ENCODE measurements at regions not wholly inside any gene's neighbourhood (a gene's known extent, or its start where the extent isn't known, plus 50 kb on each side); places are given as distances from the start of the nearest gene placed in this dataset.

DNA sequence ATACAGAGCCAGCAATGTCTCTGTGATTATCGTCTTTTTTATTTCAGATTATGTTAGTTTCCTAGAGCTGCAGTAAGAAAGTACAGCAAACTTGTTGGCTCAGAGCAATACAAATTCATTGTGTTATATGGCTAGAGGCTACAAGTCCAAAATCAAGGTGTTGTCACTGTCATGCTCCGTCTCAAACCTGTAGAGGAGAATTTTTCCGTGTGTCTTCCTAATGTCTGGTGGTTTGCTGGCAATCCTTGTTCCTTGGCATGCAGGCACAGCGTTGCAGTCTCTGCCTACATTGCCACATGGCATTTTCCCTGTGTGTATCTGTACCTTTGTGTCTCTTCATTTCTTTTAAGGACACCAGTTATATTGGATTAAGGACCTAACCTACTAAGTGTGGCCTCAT, 244.4 kb downstream of the LRRIQ3 start:
- TF ChIP-seq, protein P1, sequence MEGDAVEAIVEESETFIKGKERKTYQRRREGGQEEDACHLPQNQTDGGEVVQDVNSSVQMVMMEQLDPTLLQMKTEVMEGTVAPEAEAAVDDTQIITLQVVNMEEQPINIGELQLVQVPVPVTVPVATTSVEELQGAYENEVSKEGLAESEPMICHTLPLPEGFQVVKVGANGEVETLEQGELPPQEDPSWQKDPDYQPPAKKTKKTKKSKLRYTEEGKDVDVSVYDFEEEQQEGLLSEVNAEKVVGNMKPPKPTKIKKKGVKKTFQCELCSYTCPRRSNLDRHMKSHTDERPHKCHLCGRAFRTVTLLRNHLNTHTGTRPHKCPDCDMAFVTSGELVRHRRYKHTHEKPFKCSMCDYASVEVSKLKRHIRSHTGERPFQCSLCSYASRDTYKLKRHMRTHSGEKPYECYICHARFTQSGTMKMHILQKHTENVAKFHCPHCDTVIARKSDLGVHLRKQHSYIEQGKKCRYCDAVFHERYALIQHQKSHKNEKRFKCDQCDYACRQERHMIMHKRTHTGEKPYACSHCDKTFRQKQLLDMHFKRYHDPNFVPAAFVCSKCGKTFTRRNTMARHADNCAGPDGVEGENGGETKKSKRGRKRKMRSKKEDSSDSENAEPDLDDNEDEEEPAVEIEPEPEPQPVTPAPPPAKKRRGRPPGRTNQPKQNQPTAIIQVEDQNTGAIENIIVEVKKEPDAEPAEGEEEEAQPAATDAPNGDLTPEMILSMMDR (IDR thresholded peaks at IDR 0.05; ENCODE audit: control insufficient read depth, extremely low read depth, insufficient read depth): no peak
- DNase-seq (ENCODE audit: low read depth): no peak
- no peak overlapping the region for H3K4me3 ChIP-seq (ENCODE audit: low read depth, low read length)

DNA sequence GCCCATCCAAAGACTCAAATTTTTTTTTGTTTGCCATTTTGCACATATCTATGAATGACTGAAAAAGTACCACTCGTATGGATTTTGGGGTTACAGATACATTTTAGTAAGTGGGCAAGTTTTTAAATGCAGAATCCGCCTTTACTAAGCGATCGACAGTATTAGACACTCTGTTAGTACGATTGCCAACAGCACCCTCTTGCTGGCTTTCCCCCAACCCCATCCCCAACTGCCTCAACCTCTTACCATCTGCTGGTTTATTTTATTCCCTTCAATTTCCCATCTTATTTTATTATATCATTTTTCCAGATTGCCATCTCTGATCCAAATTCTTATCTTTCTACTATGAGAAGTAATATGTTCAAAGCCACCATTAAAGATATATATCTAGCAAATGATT, 244.8 kb downstream of the LRRIQ3 start:
- TF ChIP-seq, protein P1 (IDR thresholded peaks at IDR 0.05; ENCODE audit: control insufficient read depth, extremely low read depth, insufficient read depth): no peak
- H3K4me3 ChIP-seq (ENCODE audit: low read depth, low read length): no peak overlapping the region
- no peak for DNase-seq (ENCODE audit: low read depth)

DNA sequence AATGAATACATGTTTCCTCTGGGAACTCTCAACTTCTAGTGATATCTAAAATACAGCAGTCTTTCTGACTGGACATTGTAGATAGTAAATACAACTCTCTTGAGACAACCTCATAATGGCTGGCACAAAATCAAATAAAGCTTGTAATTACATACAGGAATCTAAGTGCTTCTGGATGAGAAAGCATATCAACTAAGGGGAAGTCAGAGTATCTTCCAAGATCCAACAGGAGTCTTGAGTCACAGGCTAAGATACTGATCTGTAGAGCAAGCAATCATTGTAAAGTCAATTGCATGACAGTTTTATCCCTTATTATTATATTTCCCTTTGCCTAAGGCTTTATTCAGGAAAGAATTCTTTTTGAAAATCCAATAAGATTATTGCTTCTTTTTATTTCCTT, 249.9 kb downstream of the LRRIQ3 start:
- TF ChIP-seq, protein P1 (IDR thresholded peaks at IDR 0.05; ENCODE audit: control insufficient read depth, extremely low read depth, insufficient read depth): no peak
- no peak overlapping the region for H3K4me3 ChIP-seq (ENCODE audit: low read depth, low read length)
- no peak for DNase-seq (ENCODE audit: low read depth)

DNA sequence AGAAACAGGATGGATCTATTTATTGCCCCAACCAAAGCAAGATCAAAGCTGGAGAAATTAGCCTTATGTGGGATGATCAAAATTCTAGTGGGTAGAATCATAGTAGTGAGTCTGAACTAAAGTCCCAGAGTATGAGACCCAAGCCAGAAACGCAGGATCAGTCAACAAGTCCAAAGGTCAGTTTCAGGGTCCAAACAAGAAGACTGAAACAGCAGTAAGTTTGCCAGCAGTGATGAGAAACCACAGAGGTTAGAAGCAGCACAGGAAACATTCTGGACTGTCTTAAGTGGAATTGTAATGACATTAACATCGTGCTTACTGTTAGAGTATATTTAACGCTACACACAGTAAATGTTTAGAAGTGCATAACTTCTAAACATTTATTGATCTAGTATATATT, 251.0 kb downstream of the LRRIQ3 start:
- H3K4me3 ChIP-seq (ENCODE audit: low read depth, low read length): no peak overlapping the region
- TF ChIP-seq, protein P1 (IDR thresholded peaks at IDR 0.05; ENCODE audit: control insufficient read depth, extremely low read depth, insufficient read depth): no peak
- no peak for DNase-seq (ENCODE audit: low read depth)

DNA sequence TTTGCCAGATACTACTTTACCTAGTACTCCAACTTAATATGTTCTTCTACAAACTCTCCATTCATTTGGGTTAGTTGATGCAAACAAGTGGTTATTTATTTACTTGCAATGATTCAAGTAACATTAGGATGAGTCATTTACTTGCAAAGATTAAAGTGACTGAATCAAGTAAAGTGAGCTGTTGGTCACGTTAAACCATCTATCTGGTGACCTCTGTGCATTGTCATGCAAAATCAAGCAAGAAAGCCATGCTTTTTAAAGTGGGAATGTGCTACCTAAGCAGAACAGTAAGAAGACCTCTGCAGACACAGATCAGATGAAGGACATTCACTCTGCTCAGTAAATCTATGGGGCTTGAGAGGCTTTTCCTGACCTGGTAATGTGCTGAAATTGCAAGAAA, 254.7 kb downstream of the LRRIQ3 start:
- no peak for DNase-seq (ENCODE audit: low read depth)
- no peak overlapping the region for H3K4me3 ChIP-seq (ENCODE audit: low read depth, low read length)
- TF ChIP-seq, protein P1 (IDR thresholded peaks at IDR 0.05; ENCODE audit: control insufficient read depth, extremely low read depth, insufficient read depth): no peak

DNA sequence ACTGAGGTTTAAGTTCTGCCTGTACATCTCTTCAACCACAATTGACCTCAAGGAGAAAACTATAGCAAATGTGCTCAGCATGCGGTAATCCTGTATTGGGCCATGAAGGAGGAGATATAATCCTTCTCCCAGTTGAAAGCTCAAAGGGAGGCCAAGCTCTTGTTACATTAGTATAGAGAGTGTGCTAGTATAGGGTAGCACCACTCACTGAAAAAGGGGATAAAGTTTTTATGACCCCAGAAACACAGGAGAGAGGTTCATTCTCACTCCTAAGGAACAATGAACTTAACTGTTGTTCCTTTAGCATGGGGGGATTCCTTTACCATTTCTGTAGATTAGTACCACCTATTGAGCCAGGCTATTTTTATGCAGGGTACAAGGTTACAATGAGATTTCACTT, 267.7 kb downstream of the LRRIQ3 start:
- DNase-seq (ENCODE audit: low read depth): no peak
- no peak overlapping the region for H3K4me3 ChIP-seq (ENCODE audit: low read depth, low read length)
- TF ChIP-seq, protein P1 (IDR thresholded peaks at IDR 0.05; ENCODE audit: control insufficient read depth, extremely low read depth, insufficient read depth): no peak

DNA sequence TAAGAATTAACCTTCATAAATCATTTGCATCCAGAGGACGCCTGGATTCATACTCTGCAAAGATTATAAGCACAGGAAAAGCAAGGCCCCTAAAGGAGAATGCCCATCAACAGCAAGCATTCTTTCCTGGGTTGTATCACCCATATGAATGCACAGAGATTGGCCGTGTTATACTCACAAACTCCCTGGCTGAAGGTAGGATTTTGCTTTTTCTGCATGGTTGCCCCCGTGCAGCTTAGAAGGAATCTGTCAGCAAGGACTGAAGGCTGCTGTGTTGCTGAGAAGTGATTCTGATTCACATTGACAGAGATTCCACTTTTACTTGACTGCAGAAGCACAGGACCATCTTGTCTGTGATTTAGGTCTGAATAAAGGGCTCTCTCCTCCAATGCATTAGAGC, 283.0 kb downstream of the LRRIQ3 start:
- TF ChIP-seq, protein P1 (IDR thresholded peaks at IDR 0.05; ENCODE audit: control insufficient read depth, extremely low read depth, insufficient read depth): no peak
- H3K4me3 ChIP-seq (ENCODE audit: low read depth, low read length): no peak overlapping the region
- DNase-seq (ENCODE audit: low read depth): no peak

Data from LNCaP clone FGC (cell line).